CD4-positive, alpha-beta T cell (primary cell): ENCODE measurements at regions not wholly inside any gene's neighbourhood (a gene's known extent, or its start where the extent isn't known, plus 50 kb on each side); places are given as distances from the start of the nearest gene placed in this dataset.

Experiments used
- ATAC-seq: fragments of 200-7000 bp; cut with Tn5 transposase; one replicate; pipeline ENCODE4 v1.10.0; 2022; ENCODE audit warnings: mild to moderate bottlenecking; ENCODE audit not compliant: poor library complexity
- CTCF ChIA-PET: fragments of 350-600 bp; sonication (Branson Sonifier 250); formaldehyde crosslinking; loops from one replicate; lab custom pipeline; 2021; ENCODE audit warnings: antibody characterized with exemption, inconsistent platforms; lab: Charles Lee
- POLR2A ChIA-PET: fragments of 350-600 bp; sonication (Branson Sonifier 250); formaldehyde crosslinking; loops from one replicate; lab custom pipeline; 2021; ENCODE audit warnings: antibody characterized with exemption, inconsistent platforms; lab: Charles Lee
- DNase-seq, 14 experiments: peaks; one replicate each; pipeline ENCODE4 v3.0.0-alpha.2; 2013 to 2020; ENCODE audit warnings: mixed read lengths in 2 of 14
- H3K27ac ChIP-seq, 2 donors: one replicate each; pipeline versions ENCODE4 v1.5.1 to v1.7.0; 2013; ENCODE audit warnings: low read length in 2 of 2, low read depth in 1 of 2, mild to moderate bottlenecking in 1 of 2
- H3K27me3 ChIP-seq, 2 experiments: 1 replicate in 1 of 2; 2 replicates in 1 of 2; pipeline versions ENCODE4 v1.6.1 to v1.7.0; 2013; ENCODE audit warnings: low read length in 2 of 2, control low read depth in 1 of 2, mild to moderate bottlenecking in 1 of 2, moderate library complexity in 1 of 2; ENCODE audit not compliant: insufficient read depth in 2 of 2, control insufficient read depth in 1 of 2
- H3K36me3 ChIP-seq: one replicate; pipeline ENCODE4 v1.6.1; 2013; ENCODE audit warnings: low read length, control low read depth; ENCODE audit not compliant: insufficient read depth
- H3K4me1 ChIP-seq: one replicate; pipeline ENCODE4 v1.6.1; 2013; ENCODE audit warnings: low read length, control low read depth; ENCODE audit not compliant: insufficient read depth
- H3K4me3 ChIP-seq: one replicate; pipeline ENCODE4 v1.5.1; 2013; ENCODE audit warnings: mild to moderate bottlenecking, low read length, moderate library complexity
- H3K9me3 ChIP-seq, 2 experiments: 1 replicate in 1 of 2; 2 replicates in 1 of 2; pipeline versions ENCODE4 v1.6.1 to v1.7.0; 2013; ENCODE audit warnings: low read length in 2 of 2, mild to moderate bottlenecking in 2 of 2, control low read depth in 1 of 2, moderate library complexity in 1 of 2; ENCODE audit not compliant: control insufficient read depth in 1 of 2, insufficient read depth in 1 of 2
- H3K27ac Mint-ChIP-seq: one replicate; pipeline ENCODE4 v1.8.0; 2020; ENCODE audit warnings: mixed read lengths
- H3K27me3 Mint-ChIP-seq: one replicate; pipeline ENCODE4 v1.8.0; 2021; ENCODE audit warnings: mixed read lengths
- H3K36me3 Mint-ChIP-seq: one replicate; pipeline ENCODE4 v1.8.0; 2021; ENCODE audit warnings: low read depth, mixed read lengths
- H3K4me1 Mint-ChIP-seq: one replicate; pipeline ENCODE4 v1.8.0; 2021; ENCODE audit warnings: low read depth, mixed read lengths
- H3K4me3 Mint-ChIP-seq: one replicate; pipeline ENCODE4 v1.8.0; 2020; ENCODE audit warnings: mild to moderate bottlenecking, mixed read lengths
- H3K9me3 Mint-ChIP-seq: one replicate; pipeline ENCODE4 v1.8.0; 2020; ENCODE audit warnings: mixed read lengths
- CTCF ChIP-seq: fragments of 200-600 bp; IDR thresholded peaks from one replicate; pipeline ENCODE4 v1.8.0; 2022; ENCODE audit warnings: antibody characterized with exemption, mild to moderate bottlenecking
- intact Hi-C, 2 experiments: fragments of 100-400 bp; cut with DNase I in 1 of 2; cut with micrococcal nuclease in 1 of 2; formaldehyde crosslinking; loops; one replicate each; pipeline versions ENCODE4 v1.15.1 to v1.9.0; 2023 to 2025; cut with DNase I, micrococcal nuclease

GRCh38 chr5:2165615-2166305 lies 283.0 kb upstream of the IRX4 start:
- Mint-ChIP-seq H3K4me1 (no peaks in the 10 kb centered on the region), H3K27me3 (peaks cover 9% of the 10 kb centered on the region), H3K4me3 (no peak overlapping the region), H3K27ac (no peak overlapping the region), H3K9me3 (no peaks in the 10 kb centered on the region), H3K36me3 (no peaks in the 10 kb centered on the region)
- H3K27me3 ChIP-seq, result peaks cover 0 to 2% of the 10 kb centered on the region in 2 experiments
- TF ChIP-seq CTCF, result no peak
- ChIA-PET POLR2A (no interaction called here), CTCF (no interaction called here)
- peaks cover 0 to 9% of the 10 kb centered on the region in 2 experiments for H3K9me3 ChIP-seq
- intact Hi-C loops, result no loop called here
- no peak overlapping the region for H3K4me3 ChIP-seq
- no peaks in the 10 kb centered on the region for H3K36me3 ChIP-seq
- H3K27ac ChIP-seq, result no peak overlapping the region
- H3K4me1 ChIP-seq, result no peaks in the 10 kb centered on the region
- ATAC-seq, result no peak
- DNase-seq, result no peak

GRCh38 chr5:2165203-2165602 lies 282.5 kb upstream of the IRX4 start:
- H3K9me3 Mint-ChIP-seq, result no peaks in the 10 kb centered on the region
- POLR2A ChIA-PET, result no interaction called here
- DNase-seq (no peak), ATAC-seq (no peak)
- H3K4me1 Mint-ChIP-seq, result no peaks in the 10 kb centered on the region
- intact Hi-C loops, result no loop called here
- H3K27ac Mint-ChIP-seq, result no peak overlapping the region
- peaks cover 0 to 7% of the 10 kb centered on the region in 2 experiments for H3K9me3 ChIP-seq
- H3K27me3 Mint-ChIP-seq, result peaks cover 5% of the 10 kb centered on the region
- H3K4me1 ChIP-seq, result no peaks in the 10 kb centered on the region
- peaks cover 0 to 2% of the 10 kb centered on the region in 2 experiments for H3K27me3 ChIP-seq
- H3K36me3 ChIP-seq, result no peaks in the 10 kb centered on the region
- no peak overlapping the region for H3K27ac ChIP-seq
- no peaks in the 10 kb centered on the region for H3K36me3 Mint-ChIP-seq
- no peak for TF ChIP-seq CTCF
- CTCF ChIA-PET, result no interaction called here
- no peak overlapping the region for H3K4me3 ChIP-seq
- no peak overlapping the region for H3K4me3 Mint-ChIP-seq

- Mint-ChIP-seq H3K27ac (no peak overlapping the region), H3K4me1 (no peaks in the 10 kb centered on the region), H3K9me3 (no peaks in the 10 kb centered on the region), H3K27me3 (peaks cover 5% of the 10 kb centered on the region), H3K4me3 (no peak overlapping the region), H3K36me3 (no peaks in the 10 kb centered on the region)
- no peaks in the 10 kb centered on the region for H3K36me3 ChIP-seq
- ChIA-PET POLR2A (no interaction called here), CTCF (no interaction called here)
- peaks cover 0 to 5% of the 10 kb centered on the region in 2 experiments for H3K9me3 ChIP-seq
- intact Hi-C loops, result no loop called here
- DNase-seq (no peak), ATAC-seq (no peak)
- no peak for TF ChIP-seq CTCF
- H3K27ac ChIP-seq, result no peak overlapping the region
- peaks cover 0 to 2% of the 10 kb centered on the region in 2 experiments for H3K27me3 ChIP-seq
- no peaks in the 10 kb centered on the region for H3K4me1 ChIP-seq
- H3K4me3 ChIP-seq, result no peak overlapping the region
These were observed 281.9 kb upstream of the IRX4 start for GRCh38 chr5:2164586-2164985.
